ENCODE measurements at regions not wholly inside any gene's neighbourhood (a gene's known extent, or its start where the extent isn't known, plus 50 kb on each side); places are given as distances from the start of the nearest gene placed in this dataset.

GRCh38 chr12:17695495-17695894 is 394.5 kb downstream of the RERGL start:
- H3K27ac Mint-ChIP-seq: no peak overlapping the region
- H3K9me3 Mint-ChIP-seq: peaks cover 2% of the 10 kb centered on the region

GRCh38 chr12:17691369-17691768 is 398.6 kb downstream of the RERGL start:
- no peaks in the 10 kb centered on the region for H3K4me1 Mint-ChIP-seq (ENCODE audit: low read depth)
- H3K27ac Mint-ChIP-seq: no peak overlapping the region
- no peak for DNase-seq
- H3K27me3 Mint-ChIP-seq (ENCODE audit: low read depth): no peaks in the 10 kb centered on the region
- H3K4me3 Mint-ChIP-seq: no peak overlapping the region
- CTCF ChIA-PET: interaction anchor here (0.6 kb wide), 1 partner anchor 8 kb away, joined by 3 read pairs; no protein-coding TSS in a partner anchor
- H3K9me3 Mint-ChIP-seq: peaks cover 7% of the 10 kb centered on the region
- intact Hi-C loops (cut with micrococcal nuclease): no loop called here
- H3K36me3 Mint-ChIP-seq (ENCODE audit: low read depth): no peaks in the 10 kb centered on the region

More at GRCh38 chr12:17695495-17695894, 394.5 kb downstream of the RERGL start:
- CTCF ChIA-PET: no interaction called here
- no peak overlapping the region for H3K4me3 Mint-ChIP-seq
- H3K27me3 Mint-ChIP-seq (ENCODE audit: low read depth): no peaks in the 10 kb centered on the region
- no peak for DNase-seq
- no peaks in the 10 kb centered on the region for H3K36me3 Mint-ChIP-seq (ENCODE audit: low read depth)
- no peaks in the 10 kb centered on the region for H3K4me1 Mint-ChIP-seq (ENCODE audit: low read depth)
- intact Hi-C loops (cut with micrococcal nuclease): no loop called here

- no peak overlapping the region for H3K4me3 Mint-ChIP-seq
- H3K36me3 Mint-ChIP-seq (ENCODE audit: low read depth): no peaks in the 10 kb centered on the region
- no peak overlapping the region for H3K27ac Mint-ChIP-seq
- intact Hi-C loops (cut with micrococcal nuclease): no loop called here
- DNase-seq: no peak
- H3K27me3 Mint-ChIP-seq (ENCODE audit: low read depth): no peaks in the 10 kb centered on the region
- CTCF ChIA-PET: no interaction called here
- H3K4me1 Mint-ChIP-seq (ENCODE audit: low read depth): no peaks in the 10 kb centered on the region
- H3K9me3 Mint-ChIP-seq: peaks cover 5% of the 10 kb centered on the region
These were observed 409.8 kb downstream of the RERGL start for GRCh38 chr12:17680220-17680619.

GRCh38 chr12:17666641-17667324 is 423.2 kb downstream of the RERGL start:
- intact Hi-C loops (cut with micrococcal nuclease): no loop called here
- H3K9me3 Mint-ChIP-seq: peaks cover 2% of the 10 kb centered on the region
- DNase-seq: no peak
- CTCF ChIA-PET: no interaction called here
- H3K4me3 Mint-ChIP-seq: no peak overlapping the region
- no peaks in the 10 kb centered on the region for H3K36me3 Mint-ChIP-seq (ENCODE audit: low read depth)
- no peak overlapping the region for H3K27ac Mint-ChIP-seq
- H3K27me3 Mint-ChIP-seq (ENCODE audit: low read depth): no peaks in the 10 kb centered on the region
- no peaks in the 10 kb centered on the region for H3K4me1 Mint-ChIP-seq (ENCODE audit: low read depth)

- intact Hi-C loops (cut with micrococcal nuclease): no loop called here
- CTCF ChIA-PET: no interaction called here
- no peaks in the 10 kb centered on the region for H3K4me1 Mint-ChIP-seq (ENCODE audit: low read depth)
These were observed 424.2 kb downstream of the RERGL start for GRCh38 chr12:17665839-17666238.

GRCh38 chr12:17661250-17661649 is 428.7 kb downstream of the RERGL start:
- no peaks in the 10 kb centered on the region for H3K4me1 Mint-ChIP-seq (ENCODE audit: low read depth)
- H3K27me3 Mint-ChIP-seq (ENCODE audit: low read depth): no peaks in the 10 kb centered on the region
- H3K4me3 Mint-ChIP-seq: no peak overlapping the region
- no peak overlapping the region for H3K27ac Mint-ChIP-seq
- peaks cover 2% of the 10 kb centered on the region for H3K9me3 Mint-ChIP-seq
- DNase-seq: no peak
- CTCF ChIA-PET: interaction anchor here (0.7 kb wide), 1 partner anchor 18 kb away, joined by 3 read pairs; no protein-coding TSS in a partner anchor
- no peaks in the 10 kb centered on the region for H3K36me3 Mint-ChIP-seq (ENCODE audit: low read depth)
- intact Hi-C loops (cut with micrococcal nuclease): no loop called here

More at GRCh38 chr12:17665839-17666238, 424.2 kb downstream of the RERGL start:
- H3K9me3 Mint-ChIP-seq: peaks cover 2% of the 10 kb centered on the region
- H3K27me3 Mint-ChIP-seq (ENCODE audit: low read depth): no peaks in the 10 kb centered on the region
- no peaks in the 10 kb centered on the region for H3K36me3 Mint-ChIP-seq (ENCODE audit: low read depth)
- no peak overlapping the region for H3K27ac Mint-ChIP-seq
- no peak overlapping the region for H3K4me3 Mint-ChIP-seq
- DNase-seq: no peak

- Mint-ChIP-seq H3K27ac (no peak overlapping the region), H3K27me3 (ENCODE audit: low read depth) (no peaks in the 10 kb centered on the region), H3K4me1 (ENCODE audit: low read depth) (no peaks in the 10 kb centered on the region), H3K9me3 (no peaks in the 10 kb centered on the region), H3K4me3 (no peak overlapping the region), H3K36me3 (ENCODE audit: low read depth) (no peaks in the 10 kb centered on the region)
- CTCF ChIA-PET: no interaction called here
- DNase-seq: no peak
- intact Hi-C loops (cut with micrococcal nuclease): no loop called here
These were observed 437.6 kb downstream of the RERGL start for GRCh38 chr12:17652436-17652835.

GRCh38 chr12:17642340-17642650 is 447.7 kb downstream of the RERGL start:
- Mint-ChIP-seq H3K4me1 (ENCODE audit: low read depth) (peaks cover 4% of the 10 kb centered on the region), H3K4me3 (no peak overlapping the region), H3K36me3 (ENCODE audit: low read depth) (no peaks in the 10 kb centered on the region), H3K9me3 (no peaks in the 10 kb centered on the region), H3K27ac (no peak overlapping the region), H3K27me3 (ENCODE audit: low read depth) (no peaks in the 10 kb centered on the region)
- intact Hi-C loops (cut with micrococcal nuclease): loop anchor here (5.0 to 10.0 kb wide), 2 partner anchors 700 to 1567 kb away; no protein-coding TSS in a partner anchor
- no peak for DNase-seq
- CTCF ChIA-PET: interaction anchor here (1.1 kb wide), 1 partner anchor 19 kb away, joined by 3 read pairs; no protein-coding TSS in a partner anchor

- no peak overlapping the region for H3K4me3 Mint-ChIP-seq
- DNase-seq: no peak
- peaks cover 4% of the 10 kb centered on the region for H3K4me1 Mint-ChIP-seq (ENCODE audit: low read depth)
- H3K27me3 Mint-ChIP-seq (ENCODE audit: low read depth): no peaks in the 10 kb centered on the region
- H3K9me3 Mint-ChIP-seq: no peaks in the 10 kb centered on the region
- no peak overlapping the region for H3K27ac Mint-ChIP-seq
- H3K36me3 Mint-ChIP-seq (ENCODE audit: low read depth): no peaks in the 10 kb centered on the region
- intact Hi-C loops (cut with micrococcal nuclease): loop anchor here (5.0 to 10.0 kb wide), 2 partner anchors 698 to 1566 kb away; no protein-coding TSS in a partner anchor
- CTCF ChIA-PET: no interaction called here
These were observed 449.4 kb downstream of the RERGL start for GRCh38 chr12:17640615-17641014.

- intact Hi-C loops (cut with micrococcal nuclease): no loop called here
- CTCF ChIA-PET: no interaction called here
- no peaks in the 10 kb centered on the region for H3K4me1 Mint-ChIP-seq (ENCODE audit: low read depth)
These were observed 471.2 kb downstream of the RERGL start for GRCh38 chr12:17618831-17619230.

GRCh38 chr12:17609701-17610100 is 480.3 kb downstream of the RERGL start:
- no peak for DNase-seq
- Mint-ChIP-seq H3K27ac (no peak overlapping the region), H3K36me3 (ENCODE audit: low read depth) (no peaks in the 10 kb centered on the region), H3K27me3 (ENCODE audit: low read depth) (no peaks in the 10 kb centered on the region), H3K4me1 (ENCODE audit: low read depth) (no peaks in the 10 kb centered on the region), H3K9me3 (peaks cover 2% of the 10 kb centered on the region), H3K4me3 (no peak overlapping the region)
- intact Hi-C loops (cut with micrococcal nuclease): no loop called here
- CTCF ChIA-PET: no interaction called here

More at GRCh38 chr12:17618831-17619230, 471.2 kb downstream of the RERGL start:
- H3K36me3 Mint-ChIP-seq (ENCODE audit: low read depth): no peaks in the 10 kb centered on the region
- no peak for DNase-seq
- no peak overlapping the region for H3K4me3 Mint-ChIP-seq
- no peak overlapping the region for H3K27ac Mint-ChIP-seq
- H3K27me3 Mint-ChIP-seq (ENCODE audit: low read depth): no peaks in the 10 kb centered on the region
- H3K9me3 Mint-ChIP-seq: peaks cover 10% of the 10 kb centered on the region

- Mint-ChIP-seq H3K9me3 (peaks cover under 1% of the 10 kb centered on the region), H3K27me3 (ENCODE audit: low read depth) (no peaks in the 10 kb centered on the region), H3K4me3 (no peak overlapping the region), H3K36me3 (ENCODE audit: low read depth) (no peaks in the 10 kb centered on the region), H3K27ac (no peak overlapping the region), H3K4me1 (ENCODE audit: low read depth) (no peaks in the 10 kb centered on the region)
- intact Hi-C loops (cut with micrococcal nuclease): no loop called here
- CTCF ChIA-PET: no interaction called here
- DNase-seq: no peak
These were observed 480.8 kb downstream of the RERGL start for GRCh38 chr12:17609153-17609552.

GRCh38 chr12:17595111-17595510 is 494.9 kb downstream of the RERGL start:
- Mint-ChIP-seq H3K4me1 (ENCODE audit: low read depth) (no peaks in the 10 kb centered on the region), H3K4me3 (no peak overlapping the region), H3K27ac (no peak overlapping the region), H3K27me3 (ENCODE audit: low read depth) (no peaks in the 10 kb centered on the region), H3K9me3 (peaks cover 1% of the 10 kb centered on the region), H3K36me3 (ENCODE audit: low read depth) (no peaks in the 10 kb centered on the region)
- DNase-seq: no peak
- CTCF ChIA-PET: no interaction called here
- intact Hi-C loops (cut with micrococcal nuclease): no loop called here
